PC-9 (cell line): ENCODE measurements at regions not wholly inside any gene's neighbourhood (a gene's known extent, or its start where the extent isn't known, plus 50 kb on each side); places are given as distances from the start of the nearest gene placed in this dataset.

Experiments used
- EZH2 ChIP-seq: fragments of 200-600 bp; sonication (generic); IDR thresholded peaks from 2 replicates; pipeline ENCODE4 v1.8.0; 2017; ENCODE audit warnings: antibody characterized with exemption, low read depth
- TF ChIP-seq, protein P1 (sequence below): fragments of 200-600 bp; sonication (generic); conservative IDR thresholded peaks from 2 replicates; pipeline ENCODE4 v1.6.1; 2017; ENCODE audit warnings: mixed run types, antibody characterized with exemption, mild to moderate bottlenecking, moderate library complexity

DNA sequence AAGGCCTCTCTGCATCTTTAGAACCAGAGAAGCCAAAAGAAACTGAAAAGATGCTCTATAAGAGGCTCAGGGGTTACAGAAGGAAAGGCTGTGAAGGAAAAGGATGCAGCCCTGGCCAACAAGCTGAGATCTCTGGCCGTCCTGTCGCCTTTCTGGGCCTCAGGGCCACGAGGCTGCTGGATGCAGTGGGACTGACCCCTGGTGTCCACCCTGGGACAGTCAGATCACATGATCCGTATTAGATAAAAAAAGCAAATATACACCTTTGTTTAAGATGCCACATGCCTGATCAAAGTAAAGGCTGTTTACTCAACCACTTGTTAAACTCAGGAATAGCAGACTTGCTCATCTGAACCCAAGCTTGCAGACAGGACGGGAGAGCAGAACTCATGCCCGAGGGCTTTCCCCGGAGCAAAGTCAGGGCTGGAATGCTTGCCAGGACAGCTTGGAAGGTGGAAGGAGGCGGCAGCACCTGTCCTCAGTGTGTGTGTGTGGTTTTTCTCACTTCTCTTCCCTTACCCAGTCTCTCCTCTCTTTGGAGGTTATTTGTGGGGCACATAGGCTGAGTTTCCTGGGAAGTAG, 206.5 kb upstream of the TSHZ3 start:
- TF ChIP-seq, protein P1, sequence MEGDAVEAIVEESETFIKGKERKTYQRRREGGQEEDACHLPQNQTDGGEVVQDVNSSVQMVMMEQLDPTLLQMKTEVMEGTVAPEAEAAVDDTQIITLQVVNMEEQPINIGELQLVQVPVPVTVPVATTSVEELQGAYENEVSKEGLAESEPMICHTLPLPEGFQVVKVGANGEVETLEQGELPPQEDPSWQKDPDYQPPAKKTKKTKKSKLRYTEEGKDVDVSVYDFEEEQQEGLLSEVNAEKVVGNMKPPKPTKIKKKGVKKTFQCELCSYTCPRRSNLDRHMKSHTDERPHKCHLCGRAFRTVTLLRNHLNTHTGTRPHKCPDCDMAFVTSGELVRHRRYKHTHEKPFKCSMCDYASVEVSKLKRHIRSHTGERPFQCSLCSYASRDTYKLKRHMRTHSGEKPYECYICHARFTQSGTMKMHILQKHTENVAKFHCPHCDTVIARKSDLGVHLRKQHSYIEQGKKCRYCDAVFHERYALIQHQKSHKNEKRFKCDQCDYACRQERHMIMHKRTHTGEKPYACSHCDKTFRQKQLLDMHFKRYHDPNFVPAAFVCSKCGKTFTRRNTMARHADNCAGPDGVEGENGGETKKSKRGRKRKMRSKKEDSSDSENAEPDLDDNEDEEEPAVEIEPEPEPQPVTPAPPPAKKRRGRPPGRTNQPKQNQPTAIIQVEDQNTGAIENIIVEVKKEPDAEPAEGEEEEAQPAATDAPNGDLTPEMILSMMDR: no peak
- TF ChIP-seq EZH2: no peak
